Hepatic stellate cell (primary cell): ENCODE measurements at regions not wholly inside any gene's neighbourhood (a gene's known extent, or its start where the extent isn't known, plus 50 kb on each side); places are given as distances from the start of the nearest gene placed in this dataset.
"Not testable (repeated sequence)": the region's sequence is repeated elsewhere in the genome, so short reads cannot be mapped to it uniquely, and the experiment has no call there.

ENCODE experiments used
- DNase-seq: peaks from one replicate; pipeline ENCODE4 v3.0.0; 2011; ENCODE audit warnings: low spot score

DNA sequence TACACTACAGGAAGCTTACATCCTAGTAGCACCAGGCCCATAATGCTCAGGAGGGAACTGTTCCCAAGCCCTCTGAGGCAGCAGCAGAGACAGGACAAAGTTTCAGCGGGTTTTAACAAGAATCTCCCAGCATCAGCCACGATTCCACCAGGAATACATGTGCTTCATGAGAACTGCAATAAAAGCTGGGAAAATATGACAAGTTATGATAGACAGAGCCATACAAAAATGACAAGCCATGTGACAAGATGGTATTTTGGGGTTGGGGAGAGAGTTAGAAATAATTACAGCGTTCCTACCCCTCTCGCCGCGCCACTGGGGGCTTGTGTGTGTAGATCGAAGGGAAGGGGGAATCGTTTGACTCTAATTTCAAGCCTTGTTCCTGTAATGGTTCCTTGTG is 112.7 kb upstream of the CTBP2 start:
- no peak for DNase-seq

DNA sequence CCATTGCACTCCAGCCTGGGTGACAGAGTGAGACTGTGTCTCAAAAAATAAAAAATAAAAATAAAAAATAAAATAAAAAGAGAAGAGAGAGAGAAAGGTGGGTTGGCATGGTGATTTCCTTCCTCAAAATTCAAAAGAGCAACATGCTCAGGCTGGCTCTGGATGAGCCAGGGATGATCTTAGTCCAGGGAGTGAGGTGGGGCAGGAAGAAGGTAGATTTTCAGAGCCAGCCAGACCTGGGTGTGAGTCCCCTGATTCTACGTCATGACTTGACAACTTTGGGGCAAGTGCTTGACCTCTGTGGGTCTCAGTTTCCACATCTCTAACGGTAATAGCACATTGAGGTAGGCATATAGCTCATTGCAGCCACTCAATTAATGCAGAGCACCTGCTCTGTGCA is 109.4 kb upstream of the CTBP2 start:
- no peak for DNase-seq

DNA sequence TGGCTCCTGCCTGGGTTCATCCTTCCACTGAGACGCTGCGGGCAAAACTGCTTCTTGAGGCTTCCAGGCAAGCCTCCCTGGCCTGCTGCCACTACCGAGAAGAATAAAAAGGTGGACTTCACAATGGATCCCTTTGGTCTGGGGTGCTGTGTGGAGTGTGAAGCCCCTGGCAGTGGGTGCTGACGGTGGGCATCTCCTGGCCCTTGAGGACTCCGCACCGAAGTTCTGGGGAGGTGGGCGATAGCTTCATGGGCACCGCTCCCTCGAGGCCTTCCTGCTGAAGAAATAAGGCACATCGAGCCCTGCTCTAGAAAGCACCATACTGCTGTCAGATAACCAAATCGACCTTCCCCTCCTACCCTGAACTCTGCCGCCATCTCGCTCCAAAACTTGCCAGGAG is 106.6 kb upstream of the CTBP2 start:
- no peak for DNase-seq

DNA sequence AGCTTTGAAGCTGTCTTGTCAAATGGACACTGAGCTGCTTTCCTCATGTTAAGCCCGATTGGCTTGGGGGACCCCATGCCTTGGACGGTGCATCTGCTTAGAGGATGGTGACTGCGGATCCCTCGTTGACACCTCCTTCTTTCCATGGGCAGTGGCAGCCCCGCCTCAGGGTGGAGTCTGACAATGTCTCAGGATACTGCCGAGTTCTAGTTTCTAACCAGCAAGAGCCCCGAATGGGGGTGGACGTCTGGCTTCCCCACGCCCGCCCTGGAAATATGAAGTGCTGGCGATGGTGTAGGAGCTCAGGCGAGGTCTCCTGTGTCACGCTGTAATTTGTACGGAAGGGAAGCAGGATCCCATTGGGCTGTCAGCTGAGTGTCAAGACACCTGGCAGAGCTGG is 106.2 kb upstream of the CTBP2 start:
- no peak for DNase-seq

DNA sequence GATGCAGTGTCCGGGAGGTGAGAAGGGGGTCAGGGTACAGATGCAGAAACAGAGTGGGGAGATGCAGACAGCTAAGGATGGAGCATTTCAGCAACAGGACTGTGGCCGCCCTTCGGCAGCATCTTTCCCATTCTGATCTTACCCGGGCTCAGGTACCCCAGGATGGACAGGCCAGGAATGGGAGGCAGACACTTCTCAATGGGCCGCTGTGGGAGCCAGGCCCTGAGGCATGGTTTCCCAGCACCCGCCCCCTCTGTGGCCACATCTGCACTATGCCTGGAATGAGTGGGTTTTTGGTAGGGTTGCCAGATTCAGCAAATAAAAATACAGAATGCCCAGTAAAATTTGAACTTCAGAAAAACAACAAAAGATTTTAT is 105.2 kb upstream of the CTBP2 start:
- DNase-seq: no peak

DNA sequence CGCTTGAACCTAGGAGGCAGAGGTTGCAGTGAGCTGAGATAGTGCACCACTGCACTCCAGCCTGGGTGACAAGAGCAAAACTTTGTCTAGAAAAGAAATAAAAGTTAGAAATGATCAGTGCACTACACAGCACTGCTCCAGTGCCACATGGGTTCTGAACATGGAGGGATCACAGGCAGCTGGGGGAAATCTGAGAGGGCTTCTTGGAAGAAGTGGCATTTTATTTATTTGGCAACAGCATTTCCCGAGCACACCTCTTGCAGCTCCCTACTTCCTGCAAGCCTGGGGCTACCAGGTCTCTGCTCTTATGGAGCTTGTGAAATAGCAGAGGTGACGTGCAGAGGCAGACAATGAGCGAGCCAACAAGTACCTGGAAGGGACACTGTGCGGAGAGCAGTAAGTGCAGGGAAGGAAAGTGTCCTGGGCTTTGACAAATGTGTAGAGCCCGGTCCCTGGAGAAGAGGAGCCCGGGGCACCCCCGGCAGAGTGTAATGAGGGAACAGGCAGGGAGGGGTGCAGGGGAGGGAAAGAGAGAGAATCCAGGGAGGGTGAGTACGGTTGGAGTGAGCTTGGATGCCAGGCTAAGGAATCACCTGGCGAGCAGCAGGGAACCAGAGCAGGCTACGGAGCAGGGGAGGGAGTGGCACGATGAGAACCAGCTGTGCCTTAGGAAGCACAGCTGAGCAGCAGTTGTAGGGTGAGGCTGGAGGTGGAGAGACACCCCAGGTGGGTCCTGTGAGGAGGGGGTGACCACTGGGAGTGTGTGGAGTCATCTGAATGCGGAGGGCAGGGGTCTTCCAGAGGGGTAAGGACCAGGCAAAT is 104.6 kb upstream of the CTBP2 start:
- DNase-seq: no peak

DNA sequence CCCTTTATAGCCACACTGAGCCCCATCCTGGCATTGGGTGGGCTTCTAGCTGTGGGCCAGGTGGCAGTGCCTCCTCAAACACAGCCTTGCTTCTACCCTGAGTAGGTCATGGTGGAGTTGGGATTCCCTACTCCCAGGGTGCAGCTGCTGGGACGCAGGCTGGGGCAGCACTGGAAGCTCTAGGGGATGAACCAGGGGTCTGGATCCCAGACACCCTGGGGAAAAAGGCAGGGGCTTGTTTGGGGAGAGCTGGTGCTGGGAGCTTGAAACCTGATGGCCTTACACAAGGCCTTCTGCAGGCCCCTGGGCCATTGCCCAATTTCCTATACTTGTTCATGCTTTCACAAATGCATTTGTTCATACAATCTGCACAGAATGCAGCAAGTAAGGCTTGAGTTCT is 103.7 kb upstream of the CTBP2 start:
- no peak for DNase-seq

DNA sequence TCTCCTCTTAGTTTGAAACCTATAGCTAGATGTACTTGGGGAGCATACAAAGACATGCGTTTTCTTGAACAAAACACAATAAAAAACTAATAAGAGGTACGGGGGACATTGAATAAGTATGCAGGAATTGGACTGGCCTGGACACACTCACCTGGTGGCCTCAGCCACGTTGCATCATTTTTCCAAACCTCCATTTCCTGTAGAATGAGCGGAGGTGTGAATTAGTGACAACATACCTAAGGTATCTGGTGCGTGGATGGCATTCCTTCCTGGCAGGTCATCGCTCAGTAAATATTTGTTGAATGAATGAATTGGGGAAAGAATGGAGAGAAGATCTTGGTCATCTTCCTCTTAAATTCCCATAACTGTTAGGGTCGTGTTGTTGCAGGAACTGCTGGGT is 103.2 kb upstream of the CTBP2 start:
- no peak for DNase-seq

DNA sequence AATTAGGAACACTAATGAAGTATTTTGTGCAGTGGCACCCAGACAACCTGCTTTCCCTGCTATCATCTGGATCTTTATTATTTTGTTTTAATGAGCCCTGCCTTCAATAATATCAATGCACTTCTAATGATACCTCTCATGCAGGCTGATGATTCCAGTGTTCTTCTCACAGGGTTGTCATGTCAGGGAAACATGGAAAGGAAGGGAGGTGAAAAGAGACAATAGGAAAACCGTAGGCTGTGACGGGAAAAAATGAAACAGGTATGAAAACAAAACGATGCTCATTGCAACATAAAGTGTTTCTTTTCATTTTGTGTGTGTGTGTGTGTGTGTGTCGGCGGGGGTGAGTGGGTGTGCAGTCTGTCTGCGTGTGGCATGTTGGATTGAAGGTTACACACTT is 102.6 kb upstream of the CTBP2 start:
- DNase-seq: no peak

DNA sequence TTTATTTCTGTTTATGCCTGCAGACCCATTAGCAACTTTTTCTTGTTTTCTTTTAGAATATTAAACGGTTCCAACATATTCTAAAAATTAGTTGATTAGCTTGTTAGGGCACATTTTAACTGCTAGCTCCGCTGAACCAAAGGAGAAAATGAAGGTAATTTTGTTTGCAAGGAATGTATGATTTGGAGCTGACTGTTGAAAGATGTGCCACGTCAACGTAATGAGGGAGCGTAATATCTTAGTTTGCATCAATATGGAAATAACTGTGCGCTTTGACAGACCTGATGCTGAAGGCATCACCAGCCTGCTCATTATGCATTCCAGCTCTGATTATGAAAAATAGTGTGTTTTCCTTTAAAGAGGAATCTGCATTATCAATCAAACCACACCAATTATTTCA is 102.0 kb upstream of the CTBP2 start:
- no peak for DNase-seq

DNA sequence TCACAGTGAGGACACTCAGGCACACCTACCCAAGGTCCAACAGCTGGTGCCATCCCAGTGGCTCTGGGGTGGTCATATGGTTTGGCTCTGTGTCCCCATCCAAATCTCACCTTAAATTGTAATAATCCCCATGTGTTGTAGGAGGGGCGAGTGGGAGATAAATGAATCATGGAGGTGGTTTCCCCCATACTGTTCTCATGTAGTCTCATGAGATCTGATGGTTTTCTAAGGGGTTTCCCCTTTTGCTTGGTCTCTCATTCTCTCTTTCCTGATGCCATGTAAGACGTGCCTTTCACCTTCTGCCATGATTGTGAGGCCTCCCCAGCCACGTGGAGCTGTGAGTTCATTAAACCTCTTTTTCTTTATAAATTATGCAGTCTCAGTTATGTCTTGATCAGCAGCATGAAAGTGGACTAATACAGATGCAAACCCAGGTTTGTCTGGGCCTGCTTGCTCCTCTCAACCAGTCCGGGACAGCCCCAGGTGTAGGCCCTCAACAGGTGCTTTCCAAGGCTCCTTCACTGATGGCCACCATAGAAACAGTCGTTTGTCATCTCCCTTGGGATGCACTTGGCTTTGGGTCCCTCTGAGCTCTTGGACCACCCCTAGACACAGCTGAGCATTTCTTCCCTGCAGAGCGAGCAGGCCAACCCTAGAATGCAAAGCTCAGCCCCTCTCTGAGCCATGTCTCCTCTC is 101.3 kb upstream of the CTBP2 start:
- no peak for DNase-seq

DNA sequence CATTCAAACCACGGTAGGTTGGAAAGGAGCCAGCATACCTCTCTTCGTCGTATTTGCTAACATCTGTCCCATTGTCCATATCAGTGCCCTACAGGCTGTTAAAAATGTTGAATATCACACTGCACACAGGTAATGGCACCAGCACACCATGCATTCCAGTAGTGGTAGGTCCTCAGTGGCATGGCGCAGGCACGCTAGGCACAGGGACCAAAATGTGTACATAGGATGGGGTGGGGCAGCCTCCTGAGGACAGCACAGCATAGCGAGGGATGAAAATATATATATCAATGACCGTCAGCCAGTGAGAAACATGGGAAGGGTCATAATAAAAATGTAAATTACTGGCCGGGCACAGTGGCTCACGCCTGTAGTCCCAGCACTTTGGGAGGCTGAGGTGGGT is 99.9 kb upstream of the CTBP2 start:
- no peak for DNase-seq

DNA sequence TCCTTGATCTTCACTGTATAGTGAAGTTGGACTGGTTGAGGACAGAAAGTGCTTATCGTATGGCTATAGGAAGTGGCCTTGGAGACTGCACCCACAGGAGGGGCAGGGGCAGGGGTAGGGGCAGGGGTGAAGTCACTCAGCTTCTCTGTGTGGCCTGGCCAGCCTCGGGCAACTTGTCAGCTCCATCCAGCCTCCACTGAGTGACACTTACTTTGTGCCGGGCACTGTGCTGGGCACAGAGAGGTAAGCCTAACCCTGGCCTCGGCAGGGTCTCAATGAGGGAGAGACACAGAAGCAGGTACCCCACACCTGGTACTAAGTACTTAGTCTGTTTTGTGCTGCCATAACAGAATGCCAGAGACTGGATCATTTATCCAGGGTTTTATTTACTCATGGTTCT is 99.3 kb upstream of the CTBP2 start:
- no peak for DNase-seq

DNA sequence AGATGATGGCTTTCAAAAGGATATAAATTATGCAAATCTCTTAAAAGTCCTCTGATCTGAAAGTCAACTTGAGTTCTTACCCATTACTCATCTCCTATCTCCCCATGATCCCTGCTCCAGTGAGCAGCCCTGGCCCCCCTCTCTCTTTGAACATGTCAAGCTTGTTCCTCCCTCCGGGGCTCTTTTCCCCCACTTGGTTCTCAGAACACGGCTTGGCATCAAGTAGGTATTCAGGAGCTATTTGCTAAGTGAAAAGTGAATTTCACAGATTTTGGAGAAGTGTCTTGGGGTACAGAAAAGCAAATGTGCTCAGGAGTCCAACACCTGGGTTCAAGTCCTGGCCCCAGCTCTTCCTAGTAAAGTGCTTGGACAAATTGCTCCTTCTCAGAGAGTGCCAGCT is 98.3 kb upstream of the CTBP2 start:
- no peak for DNase-seq

DNA sequence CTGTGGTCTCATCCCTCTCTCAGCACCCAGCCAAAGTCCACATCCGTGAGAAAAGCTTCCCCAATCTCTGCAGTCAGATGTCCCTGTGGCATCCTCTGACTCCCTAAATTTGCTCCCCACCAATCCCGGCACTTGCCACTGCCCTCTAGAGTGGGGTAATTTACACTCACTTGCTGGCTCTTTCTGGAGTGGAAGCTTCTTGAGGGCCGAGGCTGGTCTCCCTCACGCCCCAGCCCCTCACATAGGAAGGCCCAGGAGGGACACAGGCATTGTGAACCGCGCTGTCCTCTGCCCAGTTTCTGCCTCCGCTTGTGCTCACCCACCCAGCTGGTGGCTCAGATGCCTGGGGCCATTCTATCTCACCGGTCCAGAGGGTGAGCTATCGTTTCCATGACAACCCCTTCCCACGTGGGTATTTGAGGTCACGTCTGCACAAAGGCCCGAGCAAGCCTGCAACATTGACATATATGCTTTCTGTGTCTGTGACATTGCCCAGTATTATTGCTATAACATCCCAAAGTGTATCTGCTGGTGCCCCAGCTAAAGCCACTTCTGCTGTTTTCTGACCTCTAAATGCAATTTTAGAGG is 97.3 kb upstream of the CTBP2 start:
- DNase-seq: no peak

DNA sequence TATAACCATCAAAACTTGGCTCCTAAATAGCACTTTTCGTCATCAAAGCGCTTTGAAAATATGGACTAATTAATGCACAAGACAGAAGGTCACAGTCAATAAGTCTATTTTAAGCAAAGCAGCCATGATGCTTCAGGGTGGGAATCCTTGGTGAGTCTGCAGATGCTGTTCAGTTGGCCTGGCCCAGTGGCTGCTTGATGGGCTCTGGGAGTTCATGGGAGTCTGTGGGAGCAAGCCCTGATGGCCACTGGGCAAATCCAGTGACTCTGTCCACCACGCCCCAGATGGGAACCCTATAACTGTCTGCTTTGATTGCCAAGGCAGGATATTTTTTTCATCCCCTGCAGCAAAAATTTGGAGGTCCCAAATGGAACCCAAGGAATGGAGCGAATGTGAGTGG is 95.7 kb upstream of the CTBP2 start:
- no peak for DNase-seq

DNA sequence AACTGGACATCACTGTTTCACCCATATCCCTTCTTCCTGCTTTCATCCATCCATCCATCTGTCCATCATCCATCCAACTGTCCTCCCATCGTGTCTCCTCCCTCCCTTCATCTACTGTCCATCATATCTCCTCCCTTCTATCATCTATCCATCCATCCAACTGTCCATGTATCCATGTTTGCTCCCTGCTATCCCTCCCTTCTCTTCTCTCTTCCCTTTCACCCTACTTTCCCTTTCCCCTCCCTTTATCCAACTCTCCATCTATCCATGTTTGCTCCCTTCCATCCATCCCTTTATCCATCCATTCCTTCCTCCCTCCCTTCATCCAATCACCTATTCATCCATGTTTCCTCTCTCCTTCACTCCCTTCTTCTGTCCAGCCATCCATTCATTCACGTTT is 92.6 kb upstream of the CTBP2 start:
- no peak for DNase-seq

DNA sequence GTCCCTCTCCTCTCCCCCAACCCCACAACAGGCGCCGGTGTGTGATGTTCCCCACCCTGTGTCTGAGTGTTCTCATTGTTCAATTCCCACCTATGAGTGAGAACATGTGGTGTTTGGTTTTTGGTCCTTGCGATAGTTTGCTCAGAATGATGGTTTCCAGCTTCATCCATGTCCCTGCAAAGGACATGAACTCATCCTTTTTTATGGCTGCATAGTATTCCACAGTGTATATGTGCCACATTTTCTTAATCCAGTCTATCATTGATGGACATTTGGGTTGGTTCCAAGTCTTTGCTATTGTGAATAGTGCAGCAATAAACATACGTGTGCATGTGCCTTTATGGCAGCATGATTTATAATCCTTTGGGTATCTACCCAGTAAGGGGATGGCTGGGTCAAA is 90.5 kb upstream of the CTBP2 start:
- DNase-seq: not testable (repeated sequence)

DNA sequence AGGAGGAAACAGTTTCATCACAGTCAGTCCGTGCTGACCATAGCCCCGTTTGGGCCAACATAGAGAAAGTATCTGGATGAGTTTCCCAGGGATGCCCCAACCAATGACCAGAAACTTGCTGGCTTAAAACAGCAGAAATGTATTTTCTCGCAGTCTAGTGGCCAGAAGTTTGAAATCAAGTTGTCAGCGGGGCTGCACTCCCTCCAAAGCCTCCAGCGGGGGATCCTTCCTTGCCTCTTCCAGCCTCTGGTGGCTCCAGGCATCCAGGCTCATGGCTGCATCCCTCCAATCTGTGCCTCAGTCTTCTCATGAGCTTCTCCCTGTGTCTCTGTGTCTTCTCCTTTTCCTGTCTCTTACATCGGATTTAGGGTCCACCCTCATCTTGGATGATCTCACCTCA is 89.6 kb upstream of the CTBP2 start:
- no peak for DNase-seq

DNA sequence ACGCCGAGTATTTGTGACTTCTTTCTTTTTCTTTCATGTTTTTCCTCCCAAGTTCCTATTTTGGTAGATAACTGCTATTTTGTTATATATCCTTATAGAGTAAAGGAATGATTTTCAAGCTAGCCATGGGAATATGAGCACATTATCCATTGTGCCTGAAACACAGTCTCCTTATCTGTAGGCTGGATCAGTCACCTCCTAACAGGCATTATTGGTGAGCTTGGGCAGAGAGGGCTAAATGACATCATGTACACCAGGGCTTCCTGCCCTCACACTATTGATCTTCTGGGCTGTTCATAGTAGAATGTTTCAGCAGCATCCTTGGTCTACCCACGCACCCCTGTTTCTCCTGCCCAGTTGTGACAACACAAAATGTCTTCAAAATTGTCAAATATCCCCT is 88.1 kb upstream of the CTBP2 start:
- DNase-seq: no peak

DNA sequence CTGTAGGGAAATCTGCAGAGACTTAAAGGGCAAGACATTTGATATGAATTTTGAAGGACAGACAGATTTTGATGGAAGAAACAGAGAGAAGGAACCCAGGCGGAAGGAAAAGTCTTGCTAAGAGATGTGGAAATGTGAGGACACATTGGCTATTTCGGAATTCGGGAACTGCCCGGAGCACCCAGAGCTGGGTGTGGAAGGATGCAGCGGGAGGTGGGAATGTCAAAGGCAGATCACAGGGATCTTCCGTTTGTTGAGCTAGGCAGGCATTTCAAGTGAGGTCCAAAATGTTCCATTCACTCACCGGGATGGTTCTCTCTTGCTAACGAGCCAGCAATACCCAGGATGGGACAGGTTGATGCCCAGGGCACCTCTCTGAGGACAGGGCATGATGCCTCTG is 87.2 kb upstream of the CTBP2 start:
- DNase-seq: no peak

DNA sequence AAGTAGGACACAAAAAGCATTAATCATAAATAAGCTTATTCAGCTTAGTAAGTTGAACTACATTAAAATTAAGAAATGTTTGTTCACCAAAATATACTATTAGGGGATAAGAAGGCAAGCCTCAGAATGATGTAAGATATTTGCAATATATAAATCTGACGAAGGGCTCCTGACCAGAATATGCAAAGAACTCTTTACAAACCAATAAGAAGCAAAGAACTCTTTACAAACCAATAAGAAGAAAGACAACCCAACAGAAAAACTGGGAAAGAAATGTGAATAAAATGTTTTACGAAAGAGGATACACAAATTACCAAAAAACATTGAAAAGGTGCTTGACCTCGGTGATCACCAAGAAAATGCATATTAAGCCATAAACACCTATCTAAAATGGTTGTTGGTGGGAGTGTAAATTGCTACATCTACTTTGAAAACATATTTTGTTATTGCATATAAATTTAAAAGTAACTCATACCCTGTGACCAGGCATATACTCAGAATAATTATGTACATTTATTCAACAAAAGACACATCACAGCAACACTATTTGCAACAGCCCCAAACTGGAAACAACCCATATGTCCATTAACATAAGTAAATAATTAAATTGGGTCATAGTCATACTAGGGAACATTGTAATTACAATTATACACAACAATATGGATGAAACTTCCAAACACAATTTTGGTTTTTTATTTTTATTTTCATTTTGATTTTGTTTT is 83.3 kb upstream of the CTBP2 start:
- DNase-seq: no peak

DNA sequence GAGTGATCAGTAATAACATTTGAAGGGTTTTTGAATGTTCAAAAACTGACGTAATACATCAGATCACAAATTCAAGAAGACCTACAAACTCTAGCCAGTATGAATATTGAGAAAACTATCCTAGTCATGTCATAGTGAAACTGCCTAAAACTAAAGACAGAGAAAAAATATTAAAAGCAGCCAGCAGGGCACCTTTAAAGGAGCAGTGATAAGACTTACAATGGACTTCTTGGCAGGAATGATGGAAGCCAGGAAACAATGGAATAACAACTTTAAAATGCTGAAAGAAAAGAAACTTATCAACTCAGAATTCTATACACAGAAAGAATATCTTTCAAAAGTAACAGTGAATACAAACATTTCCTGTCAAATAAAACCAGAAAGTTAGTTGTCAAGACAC is 78.3 kb upstream of the CTBP2 start:
- no peak for DNase-seq
